Spleen (tissue), 7 donors: ENCODE measurements at regions not wholly inside any gene's neighbourhood (a gene's known extent, or its start where the extent isn't known, plus 50 kb on each side); places are given as distances from the start of the nearest gene placed in this dataset.

Source experiments
- POLR2A ChIP-seq, 3 donors: fragments of 450-650 bp; IDR thresholded peaks; one replicate each; pipeline ENCODE4 v1.5.1; 2017; ENCODE audit warnings: antibody characterized with exemption in 3 of 3, mild to moderate bottlenecking in 1 of 3
- POLR2AphosphoS5 ChIP-seq, 3 donors: sonication (generic); formaldehyde crosslinking; IDR thresholded peaks; one replicate each; pipeline ENCODE4 v1.5.1; 2017; ENCODE audit warnings: antibody characterized with exemption in 3 of 3
- TF ChIP-seq, protein P1 (sequence below), 11 experiments: fragments of 200-600 bp in 7 of 11; fragments of 450-650 bp in 4 of 11; sonication (generic) in 4 of 11; IDR thresholded peaks in 8 of 11; conservative IDR thresholded peaks in 3 of 11; 1 replicate in 7 of 11; 2 replicates in 4 of 11; pipeline versions ENCODE4 v1.4.0 to v1.8.0; 2016 to 2021; ENCODE audit warnings: antibody characterized with exemption in 11 of 11, inconsistent platforms in 4 of 11, mild to moderate bottlenecking in 1 of 11
- donor health status: DM: no; HTN: no; CAD: no; lungs with moderate emphysema.
- donor health status: DM: no; HTN: no; CAD: no.
- donor health status: DM: no; HTN: no; CAD: no.

- TF ChIP-seq, protein P1, sequence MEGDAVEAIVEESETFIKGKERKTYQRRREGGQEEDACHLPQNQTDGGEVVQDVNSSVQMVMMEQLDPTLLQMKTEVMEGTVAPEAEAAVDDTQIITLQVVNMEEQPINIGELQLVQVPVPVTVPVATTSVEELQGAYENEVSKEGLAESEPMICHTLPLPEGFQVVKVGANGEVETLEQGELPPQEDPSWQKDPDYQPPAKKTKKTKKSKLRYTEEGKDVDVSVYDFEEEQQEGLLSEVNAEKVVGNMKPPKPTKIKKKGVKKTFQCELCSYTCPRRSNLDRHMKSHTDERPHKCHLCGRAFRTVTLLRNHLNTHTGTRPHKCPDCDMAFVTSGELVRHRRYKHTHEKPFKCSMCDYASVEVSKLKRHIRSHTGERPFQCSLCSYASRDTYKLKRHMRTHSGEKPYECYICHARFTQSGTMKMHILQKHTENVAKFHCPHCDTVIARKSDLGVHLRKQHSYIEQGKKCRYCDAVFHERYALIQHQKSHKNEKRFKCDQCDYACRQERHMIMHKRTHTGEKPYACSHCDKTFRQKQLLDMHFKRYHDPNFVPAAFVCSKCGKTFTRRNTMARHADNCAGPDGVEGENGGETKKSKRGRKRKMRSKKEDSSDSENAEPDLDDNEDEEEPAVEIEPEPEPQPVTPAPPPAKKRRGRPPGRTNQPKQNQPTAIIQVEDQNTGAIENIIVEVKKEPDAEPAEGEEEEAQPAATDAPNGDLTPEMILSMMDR (IDR thresholded peaks at IDR 0.05 in 8 of 11, conservative IDR thresholded peaks at IDR 0.05 in 3 of 11), result no peak
- no peak for TF ChIP-seq POLR2AphosphoS5 (IDR thresholded peaks at IDR 0.05)
- no peak for TF ChIP-seq POLR2A (IDR thresholded peaks at IDR 0.05)
These were observed 527.6 kb upstream of the CA10 start for GRCh38 chr17:52686140-52686539.
